Smooth muscle cell (in vitro differentiated cells): ENCODE measurements at regions not wholly inside any gene's neighbourhood (a gene's known extent, or its start where the extent isn't known, plus 50 kb on each side); places are given as distances from the start of the nearest gene placed in this dataset.

ENCODE experiments used
- DNase-seq: peaks from one replicate; lab custom pipeline; 2025; ENCODE audit not compliant: unreplicated experiment; lab: John Stamatoyannopoulos, UW
- H2AFZ ChIP-seq: fragments of 200-600 bp; sonication (generic); 2 replicates; pipeline ENCODE4 v1.6.0; 2016; ENCODE audit warnings: antibody characterized with exemption, low read depth, mild to moderate bottlenecking
- H3F3A ChIP-seq: fragments of 200-600 bp; sonication (generic); 2 replicates; pipeline ENCODE4 v1.6.0; 2017; ENCODE audit warnings: antibody characterized with exemption, low read depth
- H3K27ac ChIP-seq: fragments of 200-600 bp; sonication (generic); 2 replicates; pipeline ENCODE4 v1.5.1; 2016; ENCODE audit warnings: low read depth, mild to moderate bottlenecking
- H3K27me3 ChIP-seq: fragments of 200-600 bp; sonication (generic); 2 replicates; pipeline ENCODE4 v1.6.1; 2016; ENCODE audit warnings: low read depth, mild to moderate bottlenecking
- H3K36me3 ChIP-seq: fragments of 200-600 bp; sonication (generic); 2 replicates; pipeline ENCODE4 v1.5.1; 2016; ENCODE audit warnings: low read depth
- H3K4me1 ChIP-seq: fragments of 200-600 bp; sonication (generic); 2 replicates; pipeline ENCODE4 v1.5.1; 2016; ENCODE audit warnings: low read depth
- H3K4me2 ChIP-seq: fragments of 200-600 bp; sonication (generic); 2 replicates; pipeline ENCODE4 v1.6.0; 2016; ENCODE audit warnings: mild to moderate bottlenecking
- H3K4me3 ChIP-seq: fragments of 200-600 bp; sonication (generic); 2 replicates; pipeline ENCODE4 v1.5.1; 2016; ENCODE audit warnings: mild to moderate bottlenecking
- H3K79me2 ChIP-seq: fragments of 200-600 bp; sonication (generic); 2 replicates; pipeline ENCODE4 v1.6.0; 2016; ENCODE audit warnings: low read depth, mild to moderate bottlenecking
- H3K9ac ChIP-seq: fragments of 200-600 bp; sonication (generic); 2 replicates; pipeline ENCODE4 v1.6.0; 2016; ENCODE audit warnings: low read depth
- H3K9me3 ChIP-seq: fragments of 200-600 bp; sonication (generic); replicated peaks from 2 replicates; pipeline ENCODE4 v1.5.1; 2016; ENCODE audit warnings: low read depth
- H4K20me1 ChIP-seq: fragments of 200-600 bp; sonication (generic); 2 replicates; pipeline ENCODE4 v1.6.0; 2016; ENCODE audit warnings: low read depth
- CTCF ChIP-seq: fragments of 200-600 bp; sonication (generic); IDR thresholded peaks from 2 replicates; pipeline ENCODE4 v1.5.1; 2017; ENCODE audit warnings: borderline replicate concordance, mild to moderate bottlenecking, antibody characterized with exemption; ENCODE audit not compliant: insufficient read depth, poor library complexity, severe bottlenecking
- WGBS: methylation state at CpG from one replicate; pipeline ENCODE4 v1.1.7; 2016; ENCODE audit warnings: low lambda C conversion rate; 5-methylcytosine and 5-hydroxymethylcytosine counted together

- no peak for TF ChIP-seq CTCF
- Histone ChIP-seq H3K36me3 (no peaks in the 10 kb centered on the region), H3K4me1 (no peaks in the 10 kb centered on the region), H3K4me2 (no peak overlapping the region), H3F3A (no peaks in the 10 kb centered on the region), H4K20me1 (no peaks in the 10 kb centered on the region), H3K4me3 (no peak overlapping the region), H2AFZ (no peak overlapping the region), H3K27me3 (no peaks in the 10 kb centered on the region), H3K9me3 (no peaks in the 10 kb centered on the region), H3K9ac (no peak overlapping the region), H3K27ac (no peak overlapping the region), H3K79me2 (no peaks in the 10 kb centered on the region)
- 55% methylated on average over 4 of the region's 4 CpGs for whole genome bisulfite sequencing
- DNase-seq, result no peak
These were observed 260.8 kb upstream of the VCX start for GRCh38 chrX:7582191-7582590.

DNA sequence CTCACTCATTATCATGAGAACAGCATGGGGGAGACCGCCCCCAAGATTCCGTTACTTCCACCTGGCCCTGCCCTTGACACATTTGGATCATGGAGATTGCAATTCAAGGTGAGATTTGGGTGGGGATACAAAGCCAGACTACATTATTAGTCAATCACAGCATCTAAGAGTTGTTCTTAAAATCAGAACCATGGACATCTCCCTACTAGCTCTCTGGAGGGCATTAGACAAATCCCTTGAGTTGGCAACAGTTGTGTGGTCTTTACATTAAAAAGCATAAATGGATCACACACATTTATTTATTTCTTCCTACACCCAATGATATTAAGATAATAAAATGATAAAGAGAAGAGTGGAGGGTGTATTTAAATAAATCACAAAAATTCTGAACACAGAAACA lies 262.8 kb upstream of the VCX start:
- no peak for DNase-seq
- no peak overlapping the region for H3K27ac ChIP-seq
- H2AFZ ChIP-seq, result no peak overlapping the region
- H3K9me3 ChIP-seq, result no peaks in the 10 kb centered on the region
- no peak overlapping the region for H3K4me3 ChIP-seq
- no peak for TF ChIP-seq CTCF
- no peaks in the 10 kb centered on the region for H3K36me3 ChIP-seq
- H3K4me2 ChIP-seq, result no peak overlapping the region
- no peaks in the 10 kb centered on the region for H3F3A ChIP-seq
- WGBS, result 77% methylated on average over 2 of the region's 2 CpGs
- no peaks in the 10 kb centered on the region for H4K20me1 ChIP-seq
- no peaks in the 10 kb centered on the region for H3K27me3 ChIP-seq
- no peaks in the 10 kb centered on the region for H3K79me2 ChIP-seq
- H3K9ac ChIP-seq, result no peak overlapping the region
- no peaks in the 10 kb centered on the region for H3K4me1 ChIP-seq

DNA sequence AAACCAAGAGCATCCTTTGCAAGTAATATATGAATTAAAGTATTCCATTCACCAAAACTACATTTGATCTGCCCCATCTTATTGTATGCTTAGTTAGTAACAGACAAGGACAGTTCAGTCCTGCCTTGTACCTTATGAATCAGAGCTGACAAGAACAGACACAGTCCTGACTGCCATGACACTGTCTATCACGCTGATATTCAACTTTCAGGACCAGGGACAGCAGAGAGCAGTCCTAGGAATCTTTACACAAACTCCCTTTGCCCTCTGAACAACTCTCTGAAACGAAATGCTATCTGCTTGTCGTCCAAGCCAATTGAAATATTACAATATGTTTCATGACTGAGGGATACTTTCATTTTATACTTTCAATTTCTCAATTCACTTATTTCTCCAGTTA lies 268.6 kb upstream of the VCX start:
- H3K4me3 ChIP-seq, result no peak overlapping the region
- WGBS, result 13% methylated on average over 3 of the region's 3 CpGs
- no peak for DNase-seq
- TF ChIP-seq CTCF, result no peak
- H3K27ac ChIP-seq, result no peak overlapping the region
- no peaks in the 10 kb centered on the region for H3F3A ChIP-seq
- no peaks in the 10 kb centered on the region for H3K9me3 ChIP-seq
- no peak overlapping the region for H3K9ac ChIP-seq
- H3K36me3 ChIP-seq, result no peaks in the 10 kb centered on the region
- no peaks in the 10 kb centered on the region for H3K4me1 ChIP-seq
- H4K20me1 ChIP-seq, result no peaks in the 10 kb centered on the region
- no peak overlapping the region for H2AFZ ChIP-seq
- no peaks in the 10 kb centered on the region for H3K79me2 ChIP-seq
- H3K4me2 ChIP-seq, result no peak overlapping the region
- no peaks in the 10 kb centered on the region for H3K27me3 ChIP-seq

DNA sequence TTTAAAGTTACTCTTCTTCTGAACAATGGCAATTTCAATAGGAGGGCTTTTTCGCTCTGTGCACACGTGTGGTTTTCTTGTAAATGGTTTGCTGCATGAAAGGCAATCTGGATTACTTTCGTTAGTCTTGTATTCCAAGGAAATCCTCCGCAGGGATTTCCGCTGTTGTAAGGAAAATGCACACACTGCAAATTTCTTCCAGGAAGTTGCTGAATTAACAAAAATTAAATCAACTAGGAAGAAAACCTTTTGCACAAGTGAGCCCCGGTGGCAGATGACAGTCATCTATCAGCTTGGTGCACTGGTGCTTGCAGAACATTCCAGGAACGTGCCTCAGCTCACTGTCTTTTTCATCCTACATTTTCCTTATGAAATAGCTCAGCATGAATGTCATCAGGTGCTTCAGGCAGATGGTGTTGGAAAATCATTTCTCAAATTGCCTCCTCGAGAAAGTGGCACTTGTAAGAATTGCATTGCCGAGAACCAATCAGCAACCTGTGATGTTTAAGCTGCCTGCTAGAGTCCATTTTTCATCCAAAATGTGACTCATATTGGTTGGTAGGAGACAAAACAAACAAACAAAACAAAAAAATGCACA lies 272.4 kb upstream of the VCX start:
- H3K27me3 ChIP-seq, result no peaks in the 10 kb centered on the region
- WGBS, result 74% methylated on average over 9 of the region's 9 CpGs
- no peaks in the 10 kb centered on the region for H3K9me3 ChIP-seq
- no peaks in the 10 kb centered on the region for H3K79me2 ChIP-seq
- no peak for DNase-seq
- no peaks in the 10 kb centered on the region for H4K20me1 ChIP-seq
- no peak overlapping the region for H3K4me2 ChIP-seq
- H3K4me1 ChIP-seq, result no peaks in the 10 kb centered on the region
- H3K9ac ChIP-seq, result no peak overlapping the region
- no peak overlapping the region for H3K27ac ChIP-seq
- TF ChIP-seq CTCF, result no peak
- H2AFZ ChIP-seq, result no peak overlapping the region
- H3K36me3 ChIP-seq, result no peaks in the 10 kb centered on the region
- H3K4me3 ChIP-seq, result no peak overlapping the region
- H3F3A ChIP-seq, result no peaks in the 10 kb centered on the region
